ENCODE measurements at regions not wholly inside any gene's neighbourhood (a gene's known extent, or its start where the extent isn't known, plus 50 kb on each side); places are given as distances from the start of the nearest gene placed in this dataset.
"Not testable (repeated sequence)": the region's sequence is repeated elsewhere in the genome, so short reads cannot be mapped to it uniquely, and the experiment has no call there.

DNA sequence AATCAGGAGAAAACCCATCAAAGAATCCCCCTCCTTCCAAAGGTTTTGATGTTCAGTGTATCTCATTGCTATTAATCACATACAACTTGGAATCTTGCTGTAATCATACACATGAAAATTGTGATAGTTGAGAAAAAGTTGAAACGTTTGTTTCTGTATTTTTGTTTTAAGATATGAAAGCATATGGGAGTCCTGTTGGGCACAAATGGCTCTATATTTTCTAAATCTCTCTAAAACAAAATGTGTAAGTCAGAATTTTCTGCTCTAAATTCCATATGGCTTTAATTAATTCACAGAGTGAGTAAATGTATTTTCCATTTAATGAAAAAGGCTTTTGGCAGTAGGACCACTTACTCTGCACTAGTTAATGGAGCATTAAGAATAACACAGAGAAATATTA, 140.2 kb downstream of the MOSPD2 start:
- H3K4me3 ChIP-seq (ENCODE audit: low read depth, low read length) = no peak overlapping the region
- no peak for DNase-seq (ENCODE audit: low read depth)
- TF ChIP-seq, protein P1, sequence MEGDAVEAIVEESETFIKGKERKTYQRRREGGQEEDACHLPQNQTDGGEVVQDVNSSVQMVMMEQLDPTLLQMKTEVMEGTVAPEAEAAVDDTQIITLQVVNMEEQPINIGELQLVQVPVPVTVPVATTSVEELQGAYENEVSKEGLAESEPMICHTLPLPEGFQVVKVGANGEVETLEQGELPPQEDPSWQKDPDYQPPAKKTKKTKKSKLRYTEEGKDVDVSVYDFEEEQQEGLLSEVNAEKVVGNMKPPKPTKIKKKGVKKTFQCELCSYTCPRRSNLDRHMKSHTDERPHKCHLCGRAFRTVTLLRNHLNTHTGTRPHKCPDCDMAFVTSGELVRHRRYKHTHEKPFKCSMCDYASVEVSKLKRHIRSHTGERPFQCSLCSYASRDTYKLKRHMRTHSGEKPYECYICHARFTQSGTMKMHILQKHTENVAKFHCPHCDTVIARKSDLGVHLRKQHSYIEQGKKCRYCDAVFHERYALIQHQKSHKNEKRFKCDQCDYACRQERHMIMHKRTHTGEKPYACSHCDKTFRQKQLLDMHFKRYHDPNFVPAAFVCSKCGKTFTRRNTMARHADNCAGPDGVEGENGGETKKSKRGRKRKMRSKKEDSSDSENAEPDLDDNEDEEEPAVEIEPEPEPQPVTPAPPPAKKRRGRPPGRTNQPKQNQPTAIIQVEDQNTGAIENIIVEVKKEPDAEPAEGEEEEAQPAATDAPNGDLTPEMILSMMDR (IDR thresholded peaks at IDR 0.05; ENCODE audit: insufficient read depth, low read length) = no peak

DNA sequence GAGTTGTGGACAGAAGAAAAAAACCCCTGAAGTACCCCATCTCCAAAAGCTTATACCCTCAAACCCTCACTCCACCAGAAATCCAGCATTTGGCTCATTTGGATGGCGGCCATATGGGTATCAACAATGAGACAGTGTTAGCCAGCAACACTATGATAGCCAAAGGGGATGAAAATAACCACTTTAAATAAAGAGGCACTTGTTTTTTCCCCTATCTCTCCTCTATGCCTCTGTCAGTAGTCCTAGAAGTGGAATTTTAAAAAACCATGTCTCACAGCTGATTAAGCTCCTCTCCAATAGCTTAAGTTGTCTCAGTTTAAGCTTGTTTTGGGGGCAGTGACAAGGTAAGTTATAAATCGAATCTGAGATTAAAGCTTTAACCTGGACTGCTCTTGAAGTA, 124.0 kb downstream of the MOSPD2 start:
- no peak overlapping the region for H3K4me3 ChIP-seq (ENCODE audit: low read depth, low read length)
- no peak for DNase-seq (ENCODE audit: low read depth)
- TF ChIP-seq, protein P1 (IDR thresholded peaks at IDR 0.05; ENCODE audit: insufficient read depth, low read length) = no peak

DNA sequence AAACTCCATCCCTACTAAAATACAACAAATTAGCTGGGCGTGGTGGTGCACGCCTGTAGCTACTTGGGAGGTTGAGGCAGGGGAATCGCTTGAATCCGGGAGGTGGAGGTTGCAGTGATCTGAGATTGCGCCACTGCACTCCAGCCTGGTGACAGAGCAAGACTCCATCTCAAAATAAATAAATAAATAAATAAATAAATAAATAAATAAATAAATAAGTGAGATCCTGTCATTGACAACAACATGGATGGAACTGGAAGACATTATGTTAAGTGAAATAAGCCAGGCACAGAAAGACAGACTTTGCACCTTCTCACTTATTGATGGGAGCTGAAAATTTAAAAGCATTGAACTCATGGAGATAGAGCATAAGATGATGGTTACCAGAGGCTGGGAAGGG, 111.2 kb downstream of the MOSPD2 start:
- not testable (repeated sequence) for H3K4me3 ChIP-seq (ENCODE audit: low read depth, low read length); DNase-seq (ENCODE audit: low read depth)

Measured in fibroblast of the aortic adventitia (primary cell).